ENCODE measurements at regions not wholly inside any gene's neighbourhood (a gene's known extent, or its start where the extent isn't known, plus 50 kb on each side); places are given as distances from the start of the nearest gene placed in this dataset.

DNA sequence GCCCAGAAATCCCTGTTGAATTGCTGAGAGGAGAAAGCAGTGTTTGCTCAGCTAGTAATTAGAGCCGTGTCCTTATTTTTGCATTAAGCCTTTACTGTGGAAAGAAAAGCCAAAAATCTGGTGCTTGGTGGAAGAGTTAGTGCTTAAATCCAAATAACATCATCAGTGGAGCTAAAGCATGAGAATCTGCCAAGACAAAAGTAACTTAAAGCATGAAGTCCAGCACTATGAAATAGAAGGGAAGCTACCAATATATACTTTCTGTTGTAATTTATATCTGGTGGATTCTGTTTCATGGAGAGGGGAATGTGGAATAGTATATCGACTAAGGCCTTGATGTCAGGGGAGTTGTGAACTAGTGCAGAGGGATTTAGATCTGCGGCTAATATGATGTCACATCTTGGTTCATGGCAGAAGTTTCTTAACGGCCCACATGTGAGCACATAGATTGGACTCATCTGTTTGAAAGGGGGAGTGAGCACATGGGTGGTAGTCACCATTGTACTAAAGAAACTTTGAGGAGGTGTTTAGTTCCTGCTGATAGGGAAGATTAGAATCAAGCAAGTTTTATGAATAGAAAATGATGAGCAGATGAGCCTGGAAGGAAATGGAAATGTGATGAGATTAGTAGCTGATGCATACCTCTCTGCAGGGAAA, 224.4 kb upstream of the MTNR1B start (continued):
- TF ChIP-seq GABPA (IDR thresholded peaks at IDR 0.05; ENCODE audit: borderline replicate concordance, insufficient read depth, low read length) (no peak), SP2 (IDR thresholded peaks at IDR 0.05; ENCODE audit: low read length) (no peak)
